ENCODE measurements at regions not wholly inside any gene's neighbourhood (a gene's known extent, or its start where the extent isn't known, plus 50 kb on each side); places are given as distances from the start of the nearest gene placed in this dataset.

- DNase-seq = no peak
Observed at GRCh38 chr5:20617841-20618240, 629.8 kb upstream of the CDH18 start.

- DNase-seq = no peak
Observed at GRCh38 chr5:20615888-20616563, 628.0 kb upstream of the CDH18 start.

GRCh38 chr5:20611620-20612019 lies 623.6 kb upstream of the CDH18 start:
- DNase-seq = no peak

GRCh38 chr5:20610681-20611080 lies 622.7 kb upstream of the CDH18 start:
- DNase-seq = no peak

- DNase-seq = no peak
Observed at GRCh38 chr5:20609126-20609525, 621.1 kb upstream of the CDH18 start.

GRCh38 chr5:20608567-20608966 lies 620.6 kb upstream of the CDH18 start:
- DNase-seq = no peak

GRCh38 chr5:20605732-20606525 lies 617.9 kb upstream of the CDH18 start:
- no peak for DNase-seq

GRCh38 chr5:20604992-20605391 lies 617.0 kb upstream of the CDH18 start:
- no peak for DNase-seq

GRCh38 chr5:20601678-20602100 lies 613.7 kb upstream of the CDH18 start:
- DNase-seq = no peak

- DNase-seq = no peak
Observed at GRCh38 chr5:20590356-20590755, 602.4 kb upstream of the CDH18 start.

GRCh38 chr5:20575571-20575970 lies 587.6 kb upstream of the CDH18 start:
- no peak for DNase-seq

- no peak for DNase-seq
Observed at GRCh38 chr5:20574576-20574975, 586.6 kb upstream of the CDH18 start.

GRCh38 chr5:20572614-20573013 lies 584.6 kb upstream of the CDH18 start:
- DNase-seq = no peak

- DNase-seq = no peak
Observed at GRCh38 chr5:20570486-20570885, 582.5 kb upstream of the CDH18 start.

GRCh38 chr5:20562544-20562943 lies 574.5 kb upstream of the CDH18 start:
- DNase-seq = no peak

GRCh38 chr5:20559845-20560244 lies 571.8 kb upstream of the CDH18 start:
- no peak for DNase-seq

GRCh38 chr5:20556115-20556763 lies 568.2 kb upstream of the CDH18 start:
- DNase-seq = no peak

- no peak for DNase-seq
Observed at GRCh38 chr5:20555034-20555433, 567.0 kb upstream of the CDH18 start.

- no peak for DNase-seq
Observed at GRCh38 chr5:20554001-20554400, 566.0 kb upstream of the CDH18 start.

- no peak for DNase-seq
Observed at GRCh38 chr5:20537911-20538703, 550.1 kb upstream of the CDH18 start.

GRCh38 chr5:20536813-20537212 lies 548.8 kb upstream of the CDH18 start:
- DNase-seq = no peak

- DNase-seq = no peak
Observed at GRCh38 chr5:20536341-20536740, 548.3 kb upstream of the CDH18 start.

GRCh38 chr5:20528471-20528870 lies 540.5 kb upstream of the CDH18 start:
- DNase-seq = no peak

All from NCI-H1092 (cell line).